GM18511 (cell line): ENCODE measurements at regions not wholly inside any gene's neighbourhood (a gene's known extent, or its start where the extent isn't known, plus 50 kb on each side); places are given as distances from the start of the nearest gene placed in this dataset.

Experiments
- ATAC-seq: cut with Tn5 transposase; IDR thresholded peaks from one replicate; pipeline ENCODE4 v1.9.1; 2021; ENCODE audit warnings: mild to moderate bottlenecking, moderate library complexity; ENCODE audit not compliant: unreplicated experiment

DNA sequence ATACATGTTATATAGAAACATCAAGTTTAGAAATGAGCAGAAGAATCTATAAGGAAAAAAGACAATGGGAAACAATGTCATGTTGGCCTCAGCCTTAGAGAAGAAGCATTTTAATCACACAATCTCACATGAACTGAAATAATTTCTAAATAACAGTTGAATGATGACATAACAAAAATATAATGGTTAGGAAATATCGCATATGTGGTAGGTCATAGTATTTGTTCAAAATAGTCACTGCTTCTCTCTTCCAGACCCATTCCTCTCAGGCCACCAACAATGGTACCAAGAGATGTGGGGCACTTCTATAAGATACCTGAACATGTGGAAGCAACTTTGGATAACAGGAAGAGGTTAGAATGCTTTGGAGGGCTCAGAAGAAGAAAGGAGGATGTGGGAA lies 195.7 kb upstream of the PDZRN3 start:
- no peak for ATAC-seq

DNA sequence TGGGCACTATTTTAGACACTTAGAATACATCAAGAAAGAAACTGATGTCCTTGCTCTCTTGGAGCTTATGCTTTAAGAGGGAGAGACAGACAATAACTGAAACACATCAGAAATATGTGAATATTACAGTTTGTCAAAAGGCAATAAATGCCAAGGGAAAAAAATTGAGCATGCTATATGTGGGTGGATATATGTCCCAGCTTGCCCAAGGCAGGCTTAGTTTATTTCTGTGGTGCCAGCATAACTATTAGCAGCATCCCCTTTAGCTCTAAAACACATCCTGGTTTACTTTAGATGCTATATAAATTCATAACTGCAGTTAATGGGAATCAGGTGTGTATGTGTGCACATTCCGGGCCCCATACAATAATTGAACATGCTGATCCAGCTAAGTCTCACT lies 191.2 kb upstream of the PDZRN3 start:
- no peak for ATAC-seq

DNA sequence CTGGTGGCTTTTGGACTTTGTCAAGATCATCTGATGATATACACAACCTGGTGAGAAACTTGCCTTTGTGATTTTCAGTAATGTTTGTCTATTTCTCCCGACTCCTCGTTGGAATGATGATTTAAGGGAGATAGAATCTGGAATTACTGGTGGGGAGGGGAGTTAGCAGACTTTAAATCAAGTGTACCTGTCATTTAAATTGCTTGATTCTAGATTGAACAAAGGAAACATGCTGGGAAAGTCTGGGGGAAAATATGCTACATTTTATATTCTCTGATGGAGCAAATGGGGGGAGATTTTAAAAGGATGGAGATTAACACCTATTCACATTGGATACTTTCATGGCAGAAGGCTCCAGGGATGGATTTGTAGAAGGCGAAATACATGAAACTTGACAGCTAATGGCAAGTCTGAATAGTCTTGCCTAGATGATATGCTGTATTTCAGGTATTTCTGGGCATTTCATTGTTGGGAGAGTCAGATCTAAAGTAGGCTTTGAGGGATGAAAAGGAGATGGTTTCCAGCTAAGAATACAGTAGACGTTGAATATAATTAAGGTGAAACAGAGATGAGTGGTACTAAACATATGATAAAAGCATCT lies 189.1 kb upstream of the PDZRN3 start:
- no peak for ATAC-seq

DNA sequence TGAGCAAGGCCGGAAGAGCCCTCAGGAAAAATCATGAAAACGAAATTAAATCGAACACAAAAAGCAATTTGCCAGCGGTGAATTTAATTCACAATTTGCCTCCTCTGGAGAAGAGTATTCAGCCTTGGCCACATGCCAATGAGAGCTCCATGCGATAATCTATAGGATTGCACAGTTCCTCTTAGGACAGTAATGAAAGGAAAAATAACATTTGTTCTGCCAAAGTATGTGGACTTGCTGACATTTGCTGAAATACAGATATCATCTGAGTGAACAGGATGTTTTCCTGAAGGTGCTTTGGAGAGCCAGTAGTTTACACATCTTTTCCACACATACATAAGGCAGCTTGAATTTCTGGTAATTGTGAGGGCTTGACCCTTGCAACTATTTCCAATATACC lies 188.6 kb upstream of the PDZRN3 start:
- no peak for ATAC-seq

DNA sequence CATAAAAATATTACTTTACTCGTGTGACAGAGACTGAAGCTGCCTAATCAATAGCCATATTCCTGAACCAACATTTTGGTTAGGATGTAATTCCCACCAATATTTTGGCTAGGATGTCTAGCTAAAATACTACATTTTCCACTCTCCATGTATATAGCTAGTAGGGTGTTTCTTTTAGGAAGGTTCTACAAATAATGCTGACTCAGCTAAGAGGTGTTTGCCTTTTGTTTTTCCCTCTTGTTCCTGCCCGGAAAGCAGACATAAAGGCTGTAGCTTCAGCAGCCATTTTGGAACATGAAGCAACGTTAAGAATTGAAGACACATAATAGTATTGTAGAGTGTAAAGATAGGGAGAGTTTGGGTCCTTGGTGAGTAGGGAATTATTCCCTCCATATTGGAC lies 187.3 kb upstream of the PDZRN3 start:
- no peak for ATAC-seq

DNA sequence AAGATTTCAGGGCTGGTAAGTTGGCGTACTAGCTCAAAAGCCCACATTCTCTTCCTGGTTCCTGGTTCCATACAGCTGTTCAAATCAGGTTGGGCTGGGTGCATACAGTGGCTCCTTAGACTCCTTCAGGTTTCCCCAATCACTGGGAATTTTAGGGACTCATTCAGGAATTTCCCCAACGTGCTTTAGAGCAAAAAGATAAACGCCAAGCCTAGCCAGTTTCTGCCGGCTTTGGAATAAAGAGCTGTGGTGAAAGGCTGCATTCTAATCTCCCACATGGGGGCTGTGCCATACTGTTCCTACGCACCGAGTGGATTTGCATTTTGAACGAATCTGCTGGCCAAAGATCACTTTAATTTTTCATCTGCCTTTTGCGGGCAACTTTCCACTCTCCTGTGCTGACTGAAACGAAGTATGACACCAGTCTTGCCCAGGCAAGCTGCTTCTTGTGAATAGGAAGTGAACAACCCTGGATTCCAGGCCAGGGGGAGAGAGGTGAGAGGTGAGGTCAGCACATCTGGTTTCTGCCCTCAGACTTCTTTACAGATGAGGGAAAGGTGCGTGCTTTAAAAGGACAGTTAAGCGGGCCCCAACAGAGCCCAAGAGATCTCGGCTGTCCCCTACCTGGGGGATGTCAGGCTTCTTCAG lies 184.2 kb upstream of the PDZRN3 start:
- ATAC-seq: no peak

DNA sequence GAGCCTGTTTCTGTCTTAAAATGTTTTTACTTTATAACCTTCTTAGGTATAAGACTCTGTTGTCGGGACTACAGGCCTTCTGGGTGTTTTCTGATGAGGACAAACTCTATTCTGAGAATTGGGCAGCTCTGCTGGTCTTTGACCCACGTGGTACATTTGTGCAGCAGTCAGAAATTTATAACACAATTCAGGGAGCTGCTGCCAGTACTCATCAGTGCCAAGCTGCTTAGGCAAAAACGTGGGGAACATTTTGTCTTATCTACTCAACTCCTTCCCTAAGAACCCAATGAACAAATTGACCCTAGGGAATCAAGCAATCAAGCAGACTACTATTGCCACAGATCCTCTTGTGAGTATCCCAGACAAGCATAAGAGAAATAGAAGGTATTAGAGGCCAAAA lies 180.7 kb upstream of the PDZRN3 start:
- ATAC-seq: no peak

DNA sequence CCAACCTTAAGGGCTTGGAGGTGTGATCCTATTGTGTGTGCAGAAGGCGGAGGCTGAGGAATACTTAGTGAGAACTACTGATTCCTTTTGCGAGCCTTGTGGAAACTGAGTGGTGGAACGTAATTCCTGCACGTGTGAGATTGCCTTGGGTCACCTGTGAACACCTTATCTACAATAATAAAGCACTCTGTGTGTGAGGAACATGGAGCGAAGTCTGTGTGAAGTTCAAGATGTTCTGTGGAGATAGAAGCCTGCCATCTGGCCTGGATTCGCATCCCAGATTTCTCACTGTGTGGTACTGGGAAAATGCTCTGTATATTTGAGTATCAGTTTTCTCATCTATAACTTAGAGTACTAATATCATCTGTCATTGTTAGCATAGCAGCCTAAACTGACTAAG lies 179.5 kb upstream of the PDZRN3 start:
- ATAC-seq: no peak

DNA sequence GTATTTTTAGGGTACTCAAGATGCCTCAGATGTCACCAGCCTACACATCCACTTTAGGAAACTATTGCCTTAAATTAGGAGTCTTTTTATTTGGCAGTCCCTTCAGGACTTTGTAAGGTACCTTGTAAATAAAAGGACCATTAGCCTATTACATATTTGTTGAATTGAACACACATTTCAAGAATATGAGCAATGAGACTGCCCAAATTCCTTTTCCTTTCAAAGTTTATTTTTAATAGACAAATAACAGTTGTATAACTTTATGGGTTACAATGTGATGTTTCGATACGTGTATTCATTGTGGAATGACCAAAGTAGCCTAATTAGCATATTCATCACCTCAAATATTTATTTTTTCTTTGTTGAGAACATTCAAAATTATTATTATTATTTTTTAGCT lies 176.7 kb upstream of the PDZRN3 start:
- ATAC-seq: no peak

DNA sequence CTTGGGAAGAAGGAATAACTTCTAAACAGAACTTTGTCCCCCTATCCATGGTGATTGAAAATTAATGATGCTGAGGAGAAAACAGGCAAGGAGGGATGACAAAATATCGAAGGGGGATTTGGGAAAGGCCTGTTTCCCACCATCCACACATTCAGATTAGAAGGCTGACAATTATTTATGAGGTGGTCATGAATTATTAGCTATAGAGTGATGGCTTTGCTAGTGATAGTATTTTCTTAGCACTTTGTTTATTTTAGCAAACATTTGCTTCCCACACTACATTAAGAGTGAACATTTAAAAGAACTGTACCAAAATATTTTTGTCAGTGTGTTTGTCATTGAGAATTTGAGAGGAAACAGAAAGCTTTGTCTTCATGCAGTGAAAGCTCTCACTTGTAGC lies 172.6 kb upstream of the PDZRN3 start:
- no peak for ATAC-seq

DNA sequence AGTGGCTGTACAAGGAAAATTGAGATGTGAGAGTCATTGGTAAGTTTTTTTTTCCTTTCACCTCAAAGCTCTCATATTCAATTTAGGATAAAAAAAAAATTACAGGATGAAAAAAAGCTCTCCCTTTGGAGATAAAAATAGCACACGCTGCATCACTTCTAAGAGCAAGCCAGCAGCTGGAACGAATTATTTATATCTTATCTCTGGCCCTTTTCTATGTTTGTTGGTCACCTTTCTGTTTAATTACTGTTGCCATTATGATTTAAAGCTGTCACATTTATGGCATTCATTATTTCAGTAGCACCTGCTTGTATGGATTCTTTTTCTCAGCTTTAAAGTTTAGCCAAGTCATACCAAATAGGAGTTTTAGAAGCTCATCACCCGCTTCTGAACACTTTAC lies 171.6 kb upstream of the PDZRN3 start:
- ATAC-seq: no peak

DNA sequence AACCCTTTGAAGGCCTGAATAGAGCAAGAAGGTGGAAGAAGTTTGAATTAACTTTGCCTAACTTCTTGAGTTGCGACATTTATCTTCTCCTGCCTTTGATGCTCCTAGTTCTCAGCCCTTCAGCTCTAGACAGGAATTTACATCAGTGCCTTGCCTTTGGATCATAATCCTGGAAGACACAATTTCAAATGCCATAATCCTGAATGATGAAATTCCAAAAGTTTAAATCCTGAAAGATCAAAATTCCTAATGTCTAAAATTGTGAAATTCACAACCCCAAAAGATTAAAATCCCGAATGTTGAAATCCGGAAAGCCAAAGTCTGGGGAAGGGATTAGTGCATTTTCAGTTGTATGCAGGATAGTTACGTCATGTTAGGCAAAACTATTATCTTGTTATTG lies 166.6 kb upstream of the PDZRN3 start:
- no peak for ATAC-seq

DNA sequence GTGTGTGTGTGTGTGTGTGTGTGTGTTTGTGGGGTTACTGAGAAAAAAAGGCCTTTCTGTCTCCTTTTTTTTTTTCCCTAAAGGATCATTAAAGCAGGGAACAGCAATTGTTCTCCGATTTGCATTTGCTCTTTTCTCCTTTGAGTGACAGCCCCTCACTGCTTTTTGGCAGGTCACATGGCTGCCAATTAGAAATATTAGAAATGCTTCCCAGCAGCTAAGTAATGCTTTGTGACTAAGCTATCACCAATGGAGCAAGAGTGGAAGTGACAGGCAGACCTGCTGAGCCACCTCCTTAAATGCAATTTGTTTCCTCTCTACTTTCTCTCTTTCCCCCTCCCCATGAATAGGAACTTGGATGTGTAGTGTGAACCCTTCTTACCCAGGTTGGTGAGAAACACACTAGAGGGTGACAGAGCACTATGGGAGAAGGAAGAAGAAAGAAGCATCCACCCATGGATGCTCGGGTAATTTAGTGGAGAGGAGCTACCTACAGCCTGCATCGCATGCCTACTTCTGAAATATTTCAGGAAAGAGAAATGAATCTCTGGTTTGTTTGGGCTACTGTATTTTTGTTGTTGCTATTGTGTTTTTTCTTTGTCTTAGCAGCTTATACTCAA lies 165.2 kb upstream of the PDZRN3 start:
- ATAC-seq: no peak

DNA sequence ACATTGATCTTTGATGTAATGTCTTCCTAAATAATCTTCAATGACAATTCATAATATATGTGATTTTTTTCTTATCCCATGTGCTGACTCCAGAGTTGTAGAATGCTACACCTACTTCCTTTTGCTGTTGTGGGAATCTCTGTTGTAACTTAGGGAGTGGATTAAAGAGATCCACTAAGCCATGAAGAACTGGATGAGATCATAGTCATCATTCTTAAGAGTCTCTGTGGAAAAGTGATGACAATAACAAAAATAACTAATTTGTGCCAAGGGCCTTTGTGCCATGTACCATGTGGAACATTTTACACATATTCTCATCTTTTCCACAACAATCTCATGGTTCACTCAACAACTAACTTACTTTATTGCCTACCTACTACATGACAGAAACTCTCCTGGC lies 162.9 kb upstream of the PDZRN3 start:
- no peak for ATAC-seq

DNA sequence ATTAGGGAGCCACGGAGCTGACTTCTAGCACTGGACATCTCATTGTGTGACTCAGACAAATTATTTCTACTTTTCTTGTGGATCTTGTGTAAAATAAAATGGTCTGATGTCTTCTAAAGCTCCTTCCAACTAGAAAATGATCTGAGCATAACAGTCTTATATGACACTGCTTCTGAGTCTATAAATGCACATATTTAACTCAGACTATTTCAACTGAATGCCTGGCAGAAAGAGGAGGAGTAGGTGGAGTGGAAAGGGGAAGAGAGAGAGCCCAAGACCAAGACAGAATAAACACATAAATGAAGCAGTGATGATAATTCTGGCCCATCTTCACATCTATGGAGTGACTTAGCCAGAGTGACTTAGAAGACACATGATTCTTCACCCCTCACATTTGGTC lies 162.3 kb upstream of the PDZRN3 start:
- no peak for ATAC-seq

DNA sequence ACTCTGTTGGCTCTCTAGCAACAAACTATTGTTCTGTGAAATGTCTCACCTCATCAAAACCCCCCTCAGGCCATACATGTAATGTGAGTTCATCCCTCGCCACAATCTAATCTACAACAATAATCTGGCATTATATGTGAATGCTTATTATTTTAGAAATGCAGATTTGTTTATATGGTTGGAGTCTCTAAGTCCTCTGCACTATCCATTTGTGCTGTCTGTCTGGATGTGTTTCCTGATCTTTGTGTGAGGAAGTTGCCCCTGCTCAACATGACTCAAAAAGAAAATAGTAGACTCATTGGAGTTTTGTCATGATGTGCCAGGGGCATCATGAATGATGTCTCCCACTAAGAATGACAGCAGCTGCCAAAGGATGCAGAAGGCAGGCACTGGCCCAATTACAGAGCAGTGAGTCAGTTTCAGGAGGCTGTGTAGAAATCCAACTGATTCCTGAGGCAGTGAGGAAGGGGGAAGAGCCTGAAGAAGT lies 161.6 kb upstream of the PDZRN3 start:
- no peak for ATAC-seq

DNA sequence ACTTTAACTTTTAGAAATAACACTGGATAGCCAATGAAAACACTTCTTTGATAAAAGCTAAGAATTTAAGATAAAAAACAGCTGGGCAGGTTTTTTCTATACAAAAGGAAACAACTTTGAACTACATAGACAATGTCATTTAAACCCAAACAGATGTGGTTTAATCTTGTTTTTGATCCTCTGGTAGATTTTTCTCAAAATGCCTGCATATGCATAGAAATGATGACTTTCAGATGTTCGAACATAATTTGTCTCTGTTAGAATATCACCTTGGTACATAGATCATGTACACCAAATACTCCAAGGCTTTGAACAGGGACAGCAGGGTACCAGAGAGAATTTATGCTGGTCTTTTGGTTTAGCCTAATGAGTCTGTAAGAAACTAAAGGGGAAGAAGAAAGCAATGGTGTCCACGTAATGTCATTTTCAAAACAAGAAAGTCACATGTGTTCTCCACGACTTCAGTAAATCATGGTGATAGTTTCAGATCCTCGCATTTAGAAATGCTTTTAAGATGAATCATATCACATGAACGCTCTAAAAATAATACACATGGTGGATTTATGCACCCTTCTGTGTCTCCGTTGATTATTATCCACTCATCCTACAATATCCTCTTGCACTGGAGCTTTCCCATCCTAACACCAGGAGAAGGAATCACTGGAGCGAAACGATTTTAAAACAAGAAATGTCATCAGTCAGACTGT lies 160.1 kb upstream of the PDZRN3 start:
- ATAC-seq: no peak

DNA sequence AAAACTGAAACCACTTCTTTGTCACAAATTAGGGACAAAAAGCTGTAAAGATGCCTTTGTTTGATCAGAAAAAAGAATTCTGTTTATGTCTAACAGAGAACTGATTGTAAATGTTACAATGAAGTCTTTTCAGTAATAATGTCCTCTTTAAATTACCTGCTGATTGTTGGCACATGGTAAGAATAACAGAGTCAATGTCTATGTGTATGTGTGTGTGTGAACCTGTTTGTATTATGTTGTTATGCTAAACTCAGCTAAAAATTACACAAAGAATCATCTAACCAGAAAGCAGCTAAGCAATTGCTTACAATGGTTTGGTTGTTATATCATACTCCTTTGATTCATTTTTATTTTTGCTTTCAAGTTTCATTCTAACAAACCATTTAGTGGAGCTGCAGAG lies 159.1 kb upstream of the PDZRN3 start:
- no peak for ATAC-seq

DNA sequence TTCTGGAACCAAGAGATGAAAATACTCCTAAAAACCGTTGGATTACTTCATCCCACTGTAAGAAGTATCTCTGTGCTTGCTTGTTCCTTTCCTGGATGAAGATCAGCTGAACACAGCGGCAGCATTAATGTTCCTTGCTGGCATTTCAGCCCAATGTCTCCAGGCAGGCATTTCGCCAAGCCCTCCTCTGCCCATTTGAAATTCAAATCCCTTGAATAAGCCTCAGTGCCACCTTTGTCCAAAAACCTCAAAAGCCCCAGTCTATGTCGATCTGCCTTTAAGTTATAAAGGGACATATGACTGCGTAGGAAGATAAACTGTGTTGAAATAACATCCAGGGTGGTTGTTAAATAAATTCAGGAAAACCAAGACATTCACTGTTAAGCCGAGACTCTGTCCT lies 156.8 kb upstream of the PDZRN3 start:
- no peak for ATAC-seq

DNA sequence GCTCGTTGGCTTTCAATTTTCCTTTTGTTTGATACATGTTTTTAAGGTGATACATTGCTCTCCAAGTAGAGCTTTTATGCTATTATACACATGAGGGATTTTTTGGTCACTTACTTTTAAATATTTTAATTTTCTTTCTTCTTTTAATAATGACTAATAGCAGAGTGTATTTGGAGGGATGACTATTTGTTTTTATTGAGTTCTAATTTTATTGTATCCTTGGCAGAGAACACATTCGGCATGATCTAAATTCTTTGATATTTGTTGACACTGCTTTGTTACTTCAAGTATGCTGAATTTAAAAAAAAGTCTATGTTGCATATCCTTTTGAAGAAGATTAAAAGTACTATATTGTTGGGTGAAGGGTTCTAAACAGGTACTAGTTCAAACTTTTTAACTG lies 149.9 kb upstream of the PDZRN3 start:
- ATAC-seq: no peak

DNA sequence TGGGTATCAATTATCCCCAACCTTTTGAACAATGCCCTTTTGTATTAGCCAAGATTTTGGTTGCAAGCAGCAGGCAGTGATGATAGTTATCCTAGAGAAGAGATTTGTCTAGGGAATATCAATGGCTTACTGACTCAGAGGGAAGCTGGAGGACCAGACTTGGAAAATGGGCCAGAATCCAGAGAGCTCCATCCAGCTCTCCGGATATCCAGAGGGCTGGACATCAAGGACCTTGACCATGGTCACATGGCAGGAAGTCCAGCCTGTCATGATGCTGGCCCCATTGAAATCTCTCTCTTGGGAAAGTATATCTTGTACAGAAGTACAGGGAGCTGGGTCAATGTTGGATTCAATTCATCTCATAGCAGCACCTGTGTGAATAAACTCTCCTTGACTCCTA lies 148.5 kb upstream of the PDZRN3 start:
- ATAC-seq: no peak
